Fibroblast of gingiva (primary cell): ENCODE measurements at regions not wholly inside any gene's neighbourhood (a gene's known extent, or its start where the extent isn't known, plus 50 kb on each side); places are given as distances from the start of the nearest gene placed in this dataset.
A peak's percentile ranks its signal among the peaks of the same experiment; 100 is the strongest.

Experiments used
- DNase-seq: peaks from one replicate; pipeline ENCODE4 v3.0.0-alpha.2; 2011; ENCODE audit warnings: low read depth

- DNase-seq: no peak
Measured at GRCh38 chr5:96031180-96031579, 69.5 kb upstream of the ELL2 start.

GRCh38 chr5:96026406-96027041 lies 64.9 kb upstream of the ELL2 start:
- peak; percentile 74 for DNase-seq

- no peak for DNase-seq
Measured at GRCh38 chr5:96024683-96025475, 63.2 kb upstream of the ELL2 start.

- peak; percentile 82 for DNase-seq
Measured at GRCh38 chr5:96023518-96023917, 61.9 kb upstream of the ELL2 start.

GRCh38 chr5:96022971-96023370 lies 61.3 kb upstream of the ELL2 start:
- DNase-seq: no peak

- DNase-seq: peak; percentile 96
Measured at GRCh38 chr5:96017951-96018350, 56.3 kb upstream of the ELL2 start.

- DNase-seq: no peak
Measured at GRCh38 chr5:96016216-96016615, 54.6 kb upstream of the ELL2 start.

- no peak for DNase-seq
Measured at GRCh38 chr5:96015709-96016108, 54.1 kb upstream of the ELL2 start.

GRCh38 chr5:96014395-96014794 lies 52.7 kb upstream of the ELL2 start:
- DNase-seq: no peak

- DNase-seq: no peak
Measured at GRCh38 chr5:96013254-96013653, 51.6 kb upstream of the ELL2 start.

- no peak for DNase-seq
Measured at GRCh38 chr5:96012399-96012798, 50.7 kb upstream of the ELL2 start.
